CD14-positive monocyte (primary cell): ENCODE measurements at regions not wholly inside any gene's neighbourhood (a gene's known extent, or its start where the extent isn't known, plus 50 kb on each side); places are given as distances from the start of the nearest gene placed in this dataset.

ENCODE experiments used
- DNase-seq, 3 donors: peaks; one replicate each; pipeline ENCODE4 v3.0.0-alpha.2; 2011 to 2022
- H2AFZ ChIP-seq: 2 replicates; pipeline ENCODE4 v1.6.0; 2012; ENCODE audit warnings: mild to moderate bottlenecking, low read depth, low read length, inconsistent platforms; ENCODE audit not compliant: insufficient read depth, poor library complexity, severe bottlenecking
- H3K27ac ChIP-seq, 2 donors: 1 replicate in 1 of 2; 2 replicates in 1 of 2; pipeline ENCODE4 v1.5.1; 2012 to 2013; ENCODE audit warnings: low read length in 2 of 2, control low read depth in 1 of 2, inconsistent platforms in 1 of 2, low read depth in 1 of 2, mild to moderate bottlenecking in 1 of 2
- H3K27me3 ChIP-seq, 2 donors: one replicate each; pipeline versions ENCODE4 v1.6.0 to v1.6.1; 2011 to 2013; ENCODE audit warnings: low read length in 2 of 2; ENCODE audit not compliant: control insufficient read depth in 2 of 2, insufficient read depth in 2 of 2
- H3K36me3 ChIP-seq, 2 donors: replicated peaks in 1 of 2; 1 replicate in 1 of 2; 2 replicates in 1 of 2; pipeline versions ENCODE4 v1.5.1 to v1.6.1; 2012 to 2013; ENCODE audit warnings: low read length in 2 of 2, control low read depth in 1 of 2, inconsistent platforms in 1 of 2, mild to moderate bottlenecking in 1 of 2; ENCODE audit not compliant: insufficient read depth in 2 of 2, control insufficient read depth in 1 of 2
- H3K4me1 ChIP-seq, 2 donors: 1 replicate in 1 of 2; 2 replicates in 1 of 2; pipeline versions ENCODE4 v1.5.1 to v1.6.1; 2012 to 2013; ENCODE audit warnings: low read length in 2 of 2, control low read depth in 1 of 2, inconsistent platforms in 1 of 2, mild to moderate bottlenecking in 1 of 2, moderate library complexity in 1 of 2; ENCODE audit not compliant: insufficient read depth in 2 of 2, control insufficient read depth in 1 of 2
- H3K4me2 ChIP-seq: replicated peaks from 2 replicates; pipeline ENCODE3; 2012; ENCODE audit warnings: low read length, moderate library complexity, mild to moderate bottlenecking; ENCODE audit not compliant: poor library complexity, severe bottlenecking; ENCODE audit errors: extremely low read depth
- H3K4me3 ChIP-seq, 3 experiments: fragments of 200-600 bp in 1 of 3; sonication (generic) in 1 of 3; replicated peaks in 1 of 3; 1 replicate in 2 of 3; 2 replicates in 1 of 3; pipeline ENCODE4 v1.5.1; 2011 to 2013; ENCODE audit warnings: low read length in 3 of 3, mild to moderate bottlenecking in 3 of 3, control low read depth in 2 of 3, low read depth in 2 of 3, inconsistent platforms in 1 of 3, moderate library complexity in 1 of 3
- H3K79me2 ChIP-seq: 2 replicates; pipeline ENCODE4 v1.6.0; 2012; ENCODE audit warnings: mild to moderate bottlenecking, control low read depth, inconsistent platforms, low read length, moderate library complexity; ENCODE audit not compliant: insufficient read depth
- H3K9ac ChIP-seq: 2 replicates; pipeline ENCODE4 v1.6.0; 2017; ENCODE audit warnings: low read length, mild to moderate bottlenecking; ENCODE audit not compliant: insufficient read depth, poor library complexity, severe bottlenecking
- H3K9me3 ChIP-seq, 2 donors: replicated peaks in 1 of 2; 1 replicate in 1 of 2; 2 replicates in 1 of 2; pipeline versions ENCODE4 v1.5.1 to v1.6.1; 2012 to 2013; ENCODE audit warnings: low read length in 2 of 2, control low read depth in 1 of 2; ENCODE audit not compliant: control insufficient read depth in 1 of 2, insufficient read depth in 1 of 2
- H4K20me1 ChIP-seq: 2 replicates; pipeline ENCODE4 v1.6.0; 2012; ENCODE audit warnings: mild to moderate bottlenecking, low read length, control low read depth, moderate library complexity; ENCODE audit not compliant: insufficient read depth
- H3K27ac Mint-ChIP-seq, 7 donors: one replicate each; pipeline ENCODE4 v1.8.0; 2020; ENCODE audit warnings: mild to moderate bottlenecking in 7 of 7, mixed read lengths in 7 of 7, moderate library complexity in 6 of 7, inconsistent platforms in 2 of 7
- H3K27me3 Mint-ChIP-seq, 3 donors: one replicate each; pipeline ENCODE4 v1.8.0; 2021 to 2022; ENCODE audit warnings: low read depth in 3 of 3, mild to moderate bottlenecking in 3 of 3, mixed read lengths in 3 of 3, moderate library complexity in 3 of 3, inconsistent platforms in 1 of 3
- H3K36me3 Mint-ChIP-seq, 2 donors: one replicate each; pipeline ENCODE4 v1.8.0; 2020; ENCODE audit warnings: mixed read lengths in 2 of 2, inconsistent platforms in 1 of 2, mild to moderate bottlenecking in 1 of 2
- H3K4me1 Mint-ChIP-seq: one replicate; pipeline ENCODE4 v1.8.0; 2020; ENCODE audit warnings: mild to moderate bottlenecking, mixed read lengths
- H3K4me3 Mint-ChIP-seq, 2 donors: one replicate each; pipeline ENCODE4 v1.8.0; 2020; ENCODE audit warnings: mild to moderate bottlenecking in 2 of 2, mixed read lengths in 2 of 2, moderate library complexity in 1 of 2
- H3K9me3 Mint-ChIP-seq, 7 donors: one replicate each; pipeline ENCODE4 v1.8.0; 2020 to 2022; ENCODE audit warnings: mixed read lengths in 7 of 7, mild to moderate bottlenecking in 6 of 7, moderate library complexity in 6 of 7, inconsistent platforms in 2 of 7
- WGBS: methylation state at CpG from one replicate; pipeline ENCODE4 v1.1.5; 2013; ENCODE audit warnings: missing lambda C conversion rate; ENCODE audit not compliant: insufficient coverage; 5-methylcytosine and 5-hydroxymethylcytosine counted together
- intact Hi-C, 2 donors: fragments of 100-400 bp; cut with micrococcal nuclease; formaldehyde crosslinking; loops; one replicate each; pipeline versions ENCODE4 v1.15.0 to v1.15.1; 2023
- TF ChIP-seq, protein P1 (sequence below): fragments of 200-600 bp; IDR thresholded peaks from one replicate; pipeline ENCODE4 v1.8.0; 2022; ENCODE audit warnings: antibody characterized with exemption, mild to moderate bottlenecking

GRCh38 chr11:70630068-70630467 lies 231.7 kb downstream of the CTTN start:
- no peak overlapping the region for H3K27ac Mint-ChIP-seq
- no peak overlapping the region for H3K4me3 Mint-ChIP-seq
- H3K4me1 Mint-ChIP-seq, result peaks cover 5% of the 10 kb centered on the region
- Histone ChIP-seq H3K9ac (no peak overlapping the region), H2AFZ (no peak overlapping the region), H4K20me1 (no peaks in the 10 kb centered on the region), H3K27me3 (no peaks in the 10 kb centered on the region), H3K36me3 (no peaks in the 10 kb centered on the region), H3K4me2 (no peak overlapping the region), H3K79me2 (no peaks in the 10 kb centered on the region), H3K4me1 (no peaks in the 10 kb centered on the region), H3K4me3 (no peak overlapping the region), H3K9me3 (no peaks in the 10 kb centered on the region), H3K27ac (no peak overlapping the region)
- H3K36me3 Mint-ChIP-seq, result no peaks in the 10 kb centered on the region
- H3K9me3 Mint-ChIP-seq, result no peaks in the 10 kb centered on the region
- TF ChIP-seq, protein P1, sequence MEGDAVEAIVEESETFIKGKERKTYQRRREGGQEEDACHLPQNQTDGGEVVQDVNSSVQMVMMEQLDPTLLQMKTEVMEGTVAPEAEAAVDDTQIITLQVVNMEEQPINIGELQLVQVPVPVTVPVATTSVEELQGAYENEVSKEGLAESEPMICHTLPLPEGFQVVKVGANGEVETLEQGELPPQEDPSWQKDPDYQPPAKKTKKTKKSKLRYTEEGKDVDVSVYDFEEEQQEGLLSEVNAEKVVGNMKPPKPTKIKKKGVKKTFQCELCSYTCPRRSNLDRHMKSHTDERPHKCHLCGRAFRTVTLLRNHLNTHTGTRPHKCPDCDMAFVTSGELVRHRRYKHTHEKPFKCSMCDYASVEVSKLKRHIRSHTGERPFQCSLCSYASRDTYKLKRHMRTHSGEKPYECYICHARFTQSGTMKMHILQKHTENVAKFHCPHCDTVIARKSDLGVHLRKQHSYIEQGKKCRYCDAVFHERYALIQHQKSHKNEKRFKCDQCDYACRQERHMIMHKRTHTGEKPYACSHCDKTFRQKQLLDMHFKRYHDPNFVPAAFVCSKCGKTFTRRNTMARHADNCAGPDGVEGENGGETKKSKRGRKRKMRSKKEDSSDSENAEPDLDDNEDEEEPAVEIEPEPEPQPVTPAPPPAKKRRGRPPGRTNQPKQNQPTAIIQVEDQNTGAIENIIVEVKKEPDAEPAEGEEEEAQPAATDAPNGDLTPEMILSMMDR, result no peak
- H3K27me3 Mint-ChIP-seq, result peaks cover 5 to 19% (median 7%) of the 10 kb centered on the region in 3 donors
- no peak for DNase-seq
- intact Hi-C loops, result no loop called here
- 91% methylated on average over 9 of the region's 9 CpGs for WGBS

GRCh38 chr11:70630816-70631623 lies 232.7 kb downstream of the CTTN start:
- Histone ChIP-seq H3K4me3 (no peak overlapping the region), H4K20me1 (no peaks in the 10 kb centered on the region), H2AFZ (no peak overlapping the region), H3K4me1 (no peaks in the 10 kb centered on the region), H3K79me2 (no peaks in the 10 kb centered on the region), H3K27ac (no peak overlapping the region), H3K4me2 (no peak overlapping the region), H3K27me3 (no peaks in the 10 kb centered on the region), H3K36me3 (no peaks in the 10 kb centered on the region), H3K9me3 (no peaks in the 10 kb centered on the region), H3K9ac (no peak overlapping the region)
- H3K27ac Mint-ChIP-seq, result no peak overlapping the region
- H3K36me3 Mint-ChIP-seq, result no peaks in the 10 kb centered on the region
- intact Hi-C loops, result no loop called here
- H3K9me3 Mint-ChIP-seq, result no peaks in the 10 kb centered on the region
- H3K4me1 Mint-ChIP-seq, result peaks cover 5% of the 10 kb centered on the region
- H3K27me3 Mint-ChIP-seq, result peaks cover 5 to 19% (median 5%) of the 10 kb centered on the region in 3 donors
- TF ChIP-seq, protein P1, result no peak
- no peak for DNase-seq
- WGBS, result 85% methylated on average over 18 of the region's 20 CpGs
- no peak overlapping the region for H3K4me3 Mint-ChIP-seq
